Umbilical cord (tissue), 1 donor: ENCODE measurements at regions not wholly inside any gene's neighbourhood (a gene's known extent, or its start where the extent isn't known, plus 50 kb on each side); places are given as distances from the start of the nearest gene placed in this dataset.
"Not testable (repeated sequence)": the region's sequence is repeated elsewhere in the genome, so short reads cannot be mapped to it uniquely, and the experiment has no call there.

ENCODE experiments used
- DNase-seq: peaks from one replicate; pipeline ENCODE4 v3.0.0-alpha.2; 2015; ENCODE audit warnings: low spot score

GRCh38 chr5:57956636-57957035, 474.0 kb upstream of the ACTBL2 start:
- DNase-seq: no peak

GRCh38 chr5:57955511-57955910, 472.9 kb upstream of the ACTBL2 start:
- no peak for DNase-seq

GRCh38 chr5:57953792-57954191, 471.2 kb upstream of the ACTBL2 start:
- DNase-seq: peak; percentile 69

GRCh38 chr5:57950616-57951228, 468.1 kb upstream of the ACTBL2 start:
- DNase-seq: no peak

- no peak for DNase-seq
Observed at GRCh38 chr5:57948091-57948490, 465.5 kb upstream of the ACTBL2 start.

GRCh38 chr5:57947181-57947580, 464.6 kb upstream of the ACTBL2 start:
- peak; percentile 11 for DNase-seq

GRCh38 chr5:57940879-57941278, 458.3 kb upstream of the ACTBL2 start:
- no peak for DNase-seq

GRCh38 chr5:57940236-57940635, 457.6 kb upstream of the ACTBL2 start:
- DNase-seq: no peak

- DNase-seq: no peak
Observed at GRCh38 chr5:57939771-57940170, 457.2 kb upstream of the ACTBL2 start.

- DNase-seq: no peak
Observed at GRCh38 chr5:57939335-57939734, 456.7 kb upstream of the ACTBL2 start.

- no peak for DNase-seq
Observed at GRCh38 chr5:57938174-57938557, 455.6 kb upstream of the ACTBL2 start.

GRCh38 chr5:57937501-57938173, 455.0 kb upstream of the ACTBL2 start:
- DNase-seq: no peak

GRCh38 chr5:57937025-57937424, 454.4 kb upstream of the ACTBL2 start:
- DNase-seq: no peak

GRCh38 chr5:57932761-57933160, 450.1 kb upstream of the ACTBL2 start:
- no peak for DNase-seq

- no peak for DNase-seq
Observed at GRCh38 chr5:57931807-57932206, 449.2 kb upstream of the ACTBL2 start.

GRCh38 chr5:57931352-57931751, 448.7 kb upstream of the ACTBL2 start:
- DNase-seq: no peak

- DNase-seq: no peak
Observed at GRCh38 chr5:57929271-57929670, 446.7 kb upstream of the ACTBL2 start.

GRCh38 chr5:57923094-57923493, 440.5 kb upstream of the ACTBL2 start:
- not testable (repeated sequence) for DNase-seq

- DNase-seq: no peak
Observed at GRCh38 chr5:57917004-57917403, 434.4 kb upstream of the ACTBL2 start.

GRCh38 chr5:57915536-57915935, 432.9 kb upstream of the ACTBL2 start:
- DNase-seq: no peak

- no peak for DNase-seq
Observed at GRCh38 chr5:57911438-57911837, 428.8 kb upstream of the ACTBL2 start.

- no peak for DNase-seq
Observed at GRCh38 chr5:57906671-57907070, 424.1 kb upstream of the ACTBL2 start.

- DNase-seq: no peak
Observed at GRCh38 chr5:57903458-57903857, 420.8 kb upstream of the ACTBL2 start.

- peak; percentile 94 for DNase-seq
Observed at GRCh38 chr5:57902095-57902494, 419.5 kb upstream of the ACTBL2 start.
